GM12878 (cell line): ENCODE measurements at regions not wholly inside any gene's neighbourhood (a gene's known extent, or its start where the extent isn't known, plus 50 kb on each side); places are given as distances from the start of the nearest gene placed in this dataset.

ENCODE experiments used
- ATAC-seq: fragments of 200-7000 bp; cut with Tn5 transposase; 3 replicates; pipeline ENCODE4 v1.9.1; 2020; ENCODE audit warnings: mild to moderate bottlenecking, moderate library complexity
- BruUV-seq: library from RNA; stranded (reverse); fragments of 400-500 nt; replicated peaks from 2 replicates; lab custom pipeline; 2021; lab: Mats Ljungman, UMichigan
- CTCF ChIA-PET: fragments of 300-600 bp; sonication (Branson Sonifier 250); formaldehyde crosslinking; extraction: SDS; loops from one replicate; lab custom pipeline; 2021; ENCODE audit warnings: inconsistent platforms; lab: Yijun Ruan, JAX
- POLR2A ChIA-PET: fragments of 350-600 bp; formaldehyde crosslinking; extraction: SDS; loops from one replicate; lab custom pipeline; 2021; ENCODE audit warnings: inconsistent platforms; lab: Charles Lee
- RAD21 ChIA-PET: fragments of 300-600 bp; sonication (Branson Sonifier 250); formaldehyde crosslinking; loops from one replicate; lab custom pipeline; 2023; ENCODE audit warnings: antibody characterized with exemption; ENCODE audit not compliant: unreplicated experiment; lab: Charles Lee
- SMC1A ChIA-PET: fragments of 300-600 bp; sonication (Branson Sonifier 250); formaldehyde crosslinking; loops from one replicate; lab custom pipeline; 2023; ENCODE audit not compliant: unreplicated experiment, uncharacterized antibody; lab: Charles Lee
- DNase-seq: peaks from one replicate; pipeline ENCODE4 v3.0.0-alpha.2; 2011; ENCODE audit warnings: low read depth, low spot score
- FAIRE-seq: peaks from 3 replicates; lab custom pipeline; 2011; peaks lifted over from hg19 to GRCh38; lab: Jason Lieb, UNC
- H2AFZ ChIP-seq: 2 replicates; pipeline ENCODE4 v1.6.0; 2011; ENCODE audit warnings: low read depth, low read length, control low read depth; ENCODE audit not compliant: control insufficient read depth
- H3K27ac ChIP-seq: 2 replicates; pipeline ENCODE4 v1.5.1; 2011; ENCODE audit warnings: control low read depth; ENCODE audit not compliant: control insufficient read depth, insufficient read depth
- H3K27me3 ChIP-seq, 2 experiments: replicated peaks in 1 of 2; 2 replicates each; pipeline versions ENCODE4 v1.6.0 to v1.6.1; 2011; ENCODE audit warnings: low read length in 1 of 2; ENCODE audit not compliant: control insufficient read depth in 2 of 2, insufficient read depth in 2 of 2
- H3K36me3 ChIP-seq, 2 experiments: 2 replicates each; pipeline ENCODE4 v1.5.1; 2011; ENCODE audit warnings: low read length in 1 of 2; ENCODE audit not compliant: control insufficient read depth in 2 of 2, insufficient read depth in 2 of 2
- H3K4me1 ChIP-seq: 2 replicates; pipeline ENCODE4 v1.6.1; 2011; ENCODE audit warnings: mild to moderate bottlenecking, low read length, moderate library complexity, mixed read lengths; ENCODE audit not compliant: control insufficient read depth, insufficient read depth
- H3K4me2 ChIP-seq: 2 replicates; pipeline ENCODE4 v1.6.0; 2011; ENCODE audit warnings: control low read depth; ENCODE audit not compliant: control insufficient read depth, insufficient read depth
- H3K4me3 ChIP-seq: fragments of 200-600 bp; sonication (generic); 2 replicates; pipeline ENCODE4 v1.5.1; 2016
- H3K79me2 ChIP-seq: 2 replicates; pipeline ENCODE4 v1.6.0; 2011; ENCODE audit warnings: low read length; ENCODE audit not compliant: control insufficient read depth, insufficient read depth
- H3K9ac ChIP-seq: 2 replicates; pipeline ENCODE4 v1.8.0; 2011; ENCODE audit warnings: low read length, control low read depth, mixed read lengths; ENCODE audit not compliant: control insufficient read depth, insufficient read depth
- H3K9me3 ChIP-seq: replicated peaks from 3 replicates; pipeline ENCODE4 v1.5.1; 2011; ENCODE audit warnings: mild to moderate bottlenecking, low read length; ENCODE audit not compliant: control insufficient read depth, insufficient read depth
- H4K20me1 ChIP-seq: 2 replicates; pipeline ENCODE4 v1.6.0; 2011; ENCODE audit not compliant: control insufficient read depth, insufficient read depth
- CEBPB ChIP-seq, 2 experiments: fragments of 150-350 bp in 1 of 2; IDR thresholded peaks; 2 replicates each; pipeline ENCODE4 v1.6.1; 2012 to 2014; ENCODE audit warnings: low read depth in 2 of 2, low read length in 2 of 2, borderline replicate concordance in 1 of 2, inconsistent platforms in 1 of 2
- CHD4 ChIP-seq: fragments of 200-600 bp; sonication (generic); IDR thresholded peaks from 2 replicates; pipeline ENCODE4 v1.6.1; 2016; ENCODE audit warnings: mild to moderate bottlenecking
- EP300 ChIP-seq, 2 experiments: fragments of 150-350 bp in 1 of 2; IDR thresholded peaks; 2 replicates each; pipeline ENCODE4 v1.6.1; 2011 to 2012; ENCODE audit warnings: low read depth in 2 of 2, low read length in 2 of 2, borderline replicate concordance in 1 of 2, improper control_type of control experiment in 1 of 2, inconsistent platforms in 1 of 2; ENCODE audit not compliant: control insufficient read depth in 1 of 2
- FOXM1 ChIP-seq: IDR thresholded peaks from 2 replicates; pipeline ENCODE4 v1.6.1; 2012; ENCODE audit warnings: low read depth, mild to moderate bottlenecking, inconsistent platforms, low read length, moderate library complexity
- GABPA ChIP-seq: IDR thresholded peaks from 2 replicates; pipeline ENCODE4 v1.6.1; 2014; ENCODE audit warnings: antibody characterized with exemption, low read depth, mild to moderate bottlenecking, inconsistent platforms
- JUND ChIP-seq: IDR thresholded peaks from 2 replicates; pipeline ENCODE4 v1.6.1; 2012; ENCODE audit warnings: low read depth, mild to moderate bottlenecking, low read length, improper control_type of control experiment, moderate library complexity
- KDM1A ChIP-seq: fragments of 200-600 bp; sonication (generic); IDR thresholded peaks from 2 replicates; pipeline ENCODE4 v1.6.1; 2016; ENCODE audit warnings: borderline replicate concordance
- POU2F2 ChIP-seq: IDR thresholded peaks from 3 replicates; pipeline ENCODE4 v1.6.1; 2011; ENCODE audit warnings: low read depth, mild to moderate bottlenecking, low read length, borderline replicate concordance
- SUPT20H ChIP-seq: IDR thresholded peaks from 2 replicates; pipeline ENCODE4 v1.6.1; 2011; ENCODE audit warnings: low read depth, mild to moderate bottlenecking, low read length, moderate library complexity, borderline replicate concordance; ENCODE audit not compliant: control insufficient read depth
- SUZ12 ChIP-seq: fragments of 200-600 bp; sonication (generic); IDR thresholded peaks from one replicate; pipeline ENCODE4 v1.6.1; 2018; ENCODE audit warnings: antibody characterized with exemption, mild to moderate bottlenecking; ENCODE audit not compliant: unreplicated experiment
- TBL1XR1 ChIP-seq: IDR thresholded peaks from 2 replicates; pipeline ENCODE4 v1.6.1; 2012; ENCODE audit warnings: low read depth, low read length, improper control_type of control experiment
- WRNIP1 ChIP-seq: IDR thresholded peaks from 2 replicates; pipeline ENCODE4 v1.6.1; 2011; ENCODE audit warnings: low read depth, low read length, improper control_type of control experiment, borderline replicate concordance
- ZNF24 ChIP-seq: fragments of 450-650 bp; IDR thresholded peaks from 2 replicates; pipeline ENCODE4 v1.6.1; 2017; ENCODE audit warnings: antibody characterized with exemption, mild to moderate bottlenecking
- ZNF622 ChIP-seq: fragments of 450-650 bp; IDR thresholded peaks from 2 replicates; pipeline ENCODE4 v1.6.1; 2017; ENCODE audit warnings: mild to moderate bottlenecking, inconsistent platforms
- WGBS: methylation state at CpG from one replicate; pipeline ENCODE4 v1.1.6; 2016; ENCODE audit warnings: low lambda C conversion rate; ENCODE audit not compliant: insufficient replicate concordance, insufficient coverage; ENCODE audit errors: missing lambda C conversion rate; 5-methylcytosine and 5-hydroxymethylcytosine counted together
- in situ Hi-C: fragments of 300-500 bp; cut with MboI; formaldehyde crosslinking; loops from 9 replicates; pipeline ENCODE4 v1.14.3; 2018; ENCODE audit warnings: mixed read lengths
- intact Hi-C: fragments of 100-400 bp; cut with micrococcal nuclease; formaldehyde crosslinking; loops from one replicate; pipeline ENCODE4 v1.14.2; 2022; ENCODE audit not compliant: unreplicated experiment
- TF ChIP-seq, protein P1 (sequence below): fragments of 150-350 bp; IDR thresholded peaks from 2 replicates; pipeline ENCODE4 v1.6.1; 2016; ENCODE audit warnings: low read depth, low read length
- TF ChIP-seq, protein P2 (sequence below): fragments of 450-650 bp; IDR thresholded peaks from 2 replicates; pipeline ENCODE4 v1.6.1; 2018; ENCODE audit warnings: borderline replicate concordance, mild to moderate bottlenecking; ENCODE audit not compliant: partially characterized antibody
- TF ChIP-seq, protein P3 (sequence below): fragments of 450-650 bp; IDR thresholded peaks from 2 replicates; pipeline ENCODE4 v1.6.1; 2017; ENCODE audit warnings: mild to moderate bottlenecking

DNA sequence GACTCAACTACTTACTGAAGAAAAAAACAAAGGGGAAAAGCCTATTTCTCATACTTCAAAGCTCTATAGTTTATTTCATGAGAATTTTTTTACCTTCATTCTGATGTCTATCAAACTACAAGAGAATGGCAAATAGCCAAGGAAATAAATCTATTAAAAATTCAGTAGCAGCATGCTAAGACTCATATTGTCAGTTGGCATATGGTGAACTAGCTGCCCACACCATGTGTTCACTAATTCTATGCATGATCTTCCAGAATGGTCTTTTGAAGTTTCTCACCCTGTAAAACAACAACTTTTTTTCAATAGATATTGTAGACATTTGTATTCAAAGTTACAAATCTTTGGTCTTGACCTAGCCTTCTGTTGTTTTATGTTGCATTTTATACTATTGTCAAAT lies 386.2 kb downstream of the RSL24D1 start (continued):
- TF ChIP-seq, protein P1, sequence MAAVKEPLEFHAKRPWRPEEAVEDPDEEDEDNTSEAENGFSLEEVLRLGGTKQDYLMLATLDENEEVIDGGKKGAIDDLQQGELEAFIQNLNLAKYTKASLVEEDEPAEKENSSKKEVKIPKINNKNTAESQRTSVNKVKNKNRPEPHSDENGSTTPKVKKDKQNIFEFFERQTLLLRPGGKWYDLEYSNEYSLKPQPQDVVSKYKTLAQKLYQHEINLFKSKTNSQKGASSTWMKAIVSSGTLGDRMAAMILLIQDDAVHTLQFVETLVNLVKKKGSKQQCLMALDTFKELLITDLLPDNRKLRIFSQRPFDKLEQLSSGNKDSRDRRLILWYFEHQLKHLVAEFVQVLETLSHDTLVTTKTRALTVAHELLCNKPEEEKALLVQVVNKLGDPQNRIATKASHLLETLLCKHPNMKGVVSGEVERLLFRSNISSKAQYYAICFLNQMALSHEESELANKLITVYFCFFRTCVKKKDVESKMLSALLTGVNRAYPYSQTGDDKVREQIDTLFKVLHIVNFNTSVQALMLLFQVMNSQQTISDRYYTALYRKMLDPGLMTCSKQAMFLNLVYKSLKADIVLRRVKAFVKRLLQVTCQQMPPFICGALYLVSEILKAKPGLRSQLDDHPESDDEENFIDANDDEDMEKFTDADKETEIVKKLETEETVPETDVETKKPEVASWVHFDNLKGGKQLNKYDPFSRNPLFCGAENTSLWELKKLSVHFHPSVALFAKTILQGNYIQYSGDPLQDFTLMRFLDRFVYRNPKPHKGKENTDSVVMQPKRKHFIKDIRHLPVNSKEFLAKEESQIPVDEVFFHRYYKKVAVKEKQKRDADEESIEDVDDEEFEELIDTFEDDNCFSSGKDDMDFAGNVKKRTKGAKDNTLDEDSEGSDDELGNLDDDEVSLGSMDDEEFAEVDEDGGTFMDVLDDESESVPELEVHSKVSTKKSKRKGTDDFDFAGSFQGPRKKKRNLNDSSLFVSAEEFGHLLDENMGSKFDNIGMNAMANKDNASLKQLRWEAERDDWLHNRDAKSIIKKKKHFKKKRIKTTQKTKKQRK, result no peak
- TF ChIP-seq JUND, result no peak
- TF ChIP-seq, protein P2, sequence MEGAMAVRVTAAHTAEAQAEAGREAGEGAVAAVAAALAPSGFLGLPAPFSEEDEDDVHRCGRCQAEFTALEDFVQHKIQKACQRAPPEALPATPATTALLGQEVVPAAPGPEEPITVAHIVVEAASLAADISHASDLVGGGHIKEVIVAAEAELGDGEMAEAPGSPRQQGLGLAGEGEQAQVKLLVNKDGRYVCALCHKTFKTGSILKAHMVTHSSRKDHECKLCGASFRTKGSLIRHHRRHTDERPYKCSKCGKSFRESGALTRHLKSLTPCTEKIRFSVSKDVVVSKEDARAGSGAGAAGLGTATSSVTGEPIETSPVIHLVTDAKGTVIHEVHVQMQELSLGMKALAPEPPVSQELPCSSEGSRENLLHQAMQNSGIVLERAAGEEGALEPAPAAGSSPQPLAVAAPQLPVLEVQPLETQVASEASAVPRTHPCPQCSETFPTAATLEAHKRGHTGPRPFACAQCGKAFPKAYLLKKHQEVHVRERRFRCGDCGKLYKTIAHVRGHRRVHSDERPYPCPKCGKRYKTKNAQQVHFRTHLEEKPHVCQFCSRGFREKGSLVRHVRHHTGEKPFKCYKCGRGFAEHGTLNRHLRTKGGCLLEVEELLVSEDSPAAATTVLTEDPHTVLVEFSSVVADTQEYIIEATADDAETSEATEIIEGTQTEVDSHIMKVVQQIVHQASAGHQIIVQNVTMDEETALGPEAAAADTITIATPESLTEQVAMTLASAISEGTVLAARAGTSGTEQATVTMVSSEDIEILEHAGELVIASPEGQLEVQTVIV, result no peak
- no peak for TF ChIP-seq FOXM1
- TF ChIP-seq ZNF622, result no peak
- no peak for TF ChIP-seq EP300 (IDR thresholded peaks at IDR 0.05; ENCODE audit: borderline replicate concordance in 1 of 2, control insufficient read depth in 1 of 2, low read depth in 2 of 2, low read length in 2 of 2)
- no peak for TF ChIP-seq WRNIP1

DNA sequence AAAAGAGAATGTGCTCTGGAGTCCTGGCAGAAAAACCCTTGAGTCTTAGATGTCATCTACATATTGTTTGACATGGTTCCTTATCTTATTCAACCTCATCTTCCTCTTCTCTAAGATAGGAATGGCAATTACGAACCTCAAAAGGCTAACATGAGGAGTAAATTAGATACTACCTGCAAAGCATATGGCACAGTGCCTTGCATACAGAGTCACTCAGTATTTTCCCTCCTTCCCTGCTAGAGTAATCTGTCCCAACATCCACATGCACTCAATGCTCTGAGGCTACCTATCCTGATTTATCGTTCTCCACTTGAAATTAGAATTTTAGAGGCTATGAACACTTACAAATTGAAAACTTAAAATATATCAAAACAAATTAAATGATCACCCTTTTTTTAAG lies 386.7 kb downstream of the RSL24D1 start:
- intact Hi-C loops (no loop called here), in situ Hi-C loops (no loop called here)
- SMC1A ChIA-PET, result no interaction called here
- Histone ChIP-seq H3K4me3 (no peak overlapping the region), H2AFZ (no peak overlapping the region), H4K20me1 (no peaks in the 10 kb centered on the region), H3K27me3 (no peaks in the 10 kb centered on the region), H3K9me3 (no peaks in the 10 kb centered on the region; the same call in 2 of the 3 replicates), H3K4me2 (no peak overlapping the region), H3K4me1 (no peaks in the 10 kb centered on the region), H3K79me2 (no peaks in the 10 kb centered on the region), H3K9ac (no peak overlapping the region), H3K36me3 (no peaks in the 10 kb centered on the region), H3K27ac (no peak overlapping the region)
- FAIRE-seq (no peak), ATAC-seq (no peak), DNase-seq (no peak)
- TF ChIP-seq GABPA (no peak), ZNF24 (no peak), KDM1A (no peak), POU2F2 (no peak), CHD4 (no peak), SUZ12 (no peak), SUPT20H (no peak), TBL1XR1 (no peak), CEBPB (IDR thresholded peaks at IDR 0.05; ENCODE audit: borderline replicate concordance in 1 of 2, low read depth in 2 of 2, low read length in 2 of 2) (no peak)
- TF ChIP-seq, protein P3, sequence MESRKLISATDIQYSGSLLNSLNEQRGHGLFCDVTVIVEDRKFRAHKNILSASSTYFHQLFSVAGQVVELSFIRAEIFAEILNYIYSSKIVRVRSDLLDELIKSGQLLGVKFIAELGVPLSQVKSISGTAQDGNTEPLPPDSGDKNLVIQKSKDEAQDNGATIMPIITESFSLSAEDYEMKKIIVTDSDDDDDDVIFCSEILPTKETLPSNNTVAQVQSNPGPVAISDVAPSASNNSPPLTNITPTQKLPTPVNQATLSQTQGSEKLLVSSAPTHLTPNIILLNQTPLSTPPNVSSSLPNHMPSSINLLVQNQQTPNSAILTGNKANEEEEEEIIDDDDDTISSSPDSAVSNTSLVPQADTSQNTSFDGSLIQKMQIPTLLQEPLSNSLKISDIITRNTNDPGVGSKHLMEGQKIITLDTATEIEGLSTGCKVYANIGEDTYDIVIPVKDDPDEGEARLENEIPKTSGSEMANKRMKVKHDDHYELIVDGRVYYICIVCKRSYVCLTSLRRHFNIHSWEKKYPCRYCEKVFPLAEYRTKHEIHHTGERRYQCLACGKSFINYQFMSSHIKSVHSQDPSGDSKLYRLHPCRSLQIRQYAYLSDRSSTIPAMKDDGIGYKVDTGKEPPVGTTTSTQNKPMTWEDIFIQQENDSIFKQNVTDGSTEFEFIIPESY, result no peak
- POLR2A ChIA-PET, result no interaction called here
- BruUV-seq, result no TSS peak
- CTCF ChIA-PET, result no interaction called here
- WGBS, result 2% methylated on average over 2 of the region's 2 CpGs
- RAD21 ChIA-PET, result no interaction called here
